ENCODE measurements at regions not wholly inside any gene's neighbourhood (a gene's known extent, or its start where the extent isn't known, plus 50 kb on each side); places are given as distances from the start of the nearest gene placed in this dataset.
"Not testable (repeated sequence)": the region's sequence is repeated elsewhere in the genome, so short reads cannot be mapped to it uniquely, and the experiment has no call there.

- DNase-seq = no peak
Measured at GRCh38 chr2:177001334-177001733, 211.3 kb upstream of the HNRNPA3 start.

GRCh38 chr2:177002983-177003382 lies 209.6 kb upstream of the HNRNPA3 start:
- no peak for DNase-seq

GRCh38 chr2:177007726-177008125 lies 204.9 kb upstream of the HNRNPA3 start:
- DNase-seq = not testable (repeated sequence)

GRCh38 chr2:177008662-177009061 lies 203.9 kb upstream of the HNRNPA3 start:
- not testable (repeated sequence) for DNase-seq

- DNase-seq = no peak
Measured at GRCh38 chr2:177010146-177010545, 202.4 kb upstream of the HNRNPA3 start.

GRCh38 chr2:177010861-177011260 lies 201.7 kb upstream of the HNRNPA3 start:
- DNase-seq = no peak

- no peak for DNase-seq
Measured at GRCh38 chr2:177014946-177015345, 197.6 kb upstream of the HNRNPA3 start.

GRCh38 chr2:177015356-177015923 lies 197.2 kb upstream of the HNRNPA3 start:
- DNase-seq = no peak

GRCh38 chr2:177020524-177021119 lies 192.0 kb upstream of the HNRNPA3 start:
- DNase-seq = no peak

GRCh38 chr2:177021706-177022343 lies 190.8 kb upstream of the HNRNPA3 start:
- no peak for DNase-seq

- no peak for DNase-seq
Measured at GRCh38 chr2:177024765-177025164, 187.8 kb upstream of the HNRNPA3 start.

- DNase-seq = no peak
Measured at GRCh38 chr2:177026253-177026652, 186.3 kb upstream of the HNRNPA3 start.

GRCh38 chr2:177026956-177027355 lies 185.6 kb upstream of the HNRNPA3 start:
- no peak for DNase-seq

GRCh38 chr2:177028296-177028695 lies 184.3 kb upstream of the HNRNPA3 start:
- no peak for DNase-seq

- no peak for DNase-seq
Measured at GRCh38 chr2:177029075-177029474, 183.5 kb upstream of the HNRNPA3 start.

GRCh38 chr2:177029501-177029900 lies 183.1 kb upstream of the HNRNPA3 start:
- no peak for DNase-seq

GRCh38 chr2:177029901-177030300 lies 182.7 kb upstream of the HNRNPA3 start:
- no peak for DNase-seq

GRCh38 chr2:177030451-177031105 lies 182.0 kb upstream of the HNRNPA3 start:
- no peak for DNase-seq

GRCh38 chr2:177031438-177032180 lies 181.0 kb upstream of the HNRNPA3 start:
- DNase-seq = no peak

- DNase-seq = no peak
Measured at GRCh38 chr2:177036747-177037146, 175.8 kb upstream of the HNRNPA3 start.

- DNase-seq = no peak
Measured at GRCh38 chr2:177037569-177037968, 175.0 kb upstream of the HNRNPA3 start.

GRCh38 chr2:177038787-177039484 lies 173.7 kb upstream of the HNRNPA3 start:
- no peak for DNase-seq

GRCh38 chr2:177042311-177042710 lies 170.3 kb upstream of the HNRNPA3 start:
- no peak for DNase-seq

All from SHP77 treated with DMSO at 0.1 percent for 48 hours (cell line).